ENCODE measurements at regions not wholly inside any gene's neighbourhood (a gene's known extent, or its start where the extent isn't known, plus 50 kb on each side); places are given as distances from the start of the nearest gene placed in this dataset.

DNA sequence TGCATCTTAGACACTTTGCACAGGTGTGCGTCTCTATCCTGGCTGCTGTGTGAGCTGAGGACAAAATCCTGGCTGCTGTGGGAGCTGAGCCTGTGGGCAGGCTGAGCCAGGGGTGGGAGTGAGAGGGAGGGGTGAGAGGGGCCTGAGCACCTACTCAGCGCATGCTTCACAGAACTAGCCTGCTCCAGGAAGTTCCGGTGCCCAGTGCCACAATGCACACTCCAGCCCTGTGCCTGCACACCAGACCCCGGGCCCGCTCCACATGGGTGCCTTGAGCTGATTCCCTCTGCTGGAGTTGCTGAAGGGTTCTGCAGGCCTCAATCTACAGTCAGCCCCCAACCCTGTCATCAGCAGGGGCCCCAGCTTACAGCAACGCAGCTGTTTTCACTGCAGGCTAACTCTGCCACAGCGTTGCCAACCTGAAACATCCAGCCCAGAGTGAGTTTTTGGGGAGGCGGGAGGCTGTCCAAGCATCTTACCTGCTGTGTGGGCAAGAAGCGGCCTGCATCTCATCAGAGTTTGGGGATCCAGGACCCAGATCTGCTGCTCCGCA is 1377.9 kb downstream of the TBC1D22A start:
- Histone ChIP-seq H3K9me2 (replicated peaks; ENCODE audit: insufficient read depth, low read length) (no peaks in the 10 kb centered on the region), H3K4me2 (ENCODE audit: low read depth, low read length) (no peak overlapping the region), H3K9me3 (replicated peaks; ENCODE audit: insufficient read depth, low read length) (no peaks in the 10 kb centered on the region), H3K27ac (ENCODE audit: low read length) (no peak overlapping the region), H2AFZ (ENCODE audit: low read length) (no peak overlapping the region), H3F3A (ENCODE audit: insufficient read depth, low read length) (no peaks in the 10 kb centered on the region), H3K4me3 (ENCODE audit: low read length) (no peak overlapping the region), H3K9ac (ENCODE audit: low read length) (no peak overlapping the region), H3K36me3 (replicated peaks; ENCODE audit: insufficient read depth, low read length) (no peaks in the 10 kb centered on the region), H4K20me1 (ENCODE audit: insufficient read depth, low read length) (no peaks in the 10 kb centered on the region), H3K79me2 (ENCODE audit: low read length) (no peaks in the 10 kb centered on the region), H3K4me1 (ENCODE audit: low read length) (no peaks in the 10 kb centered on the region), H3K27me3 (replicated peaks; ENCODE audit: insufficient read depth, low read length) (no peaks in the 10 kb centered on the region)
- TF ChIP-seq CTCF (IDR thresholded peaks at IDR 0.05; ENCODE audit: low read length): no peak
- TF ChIP-seq EZH2phosphoT487 (IDR thresholded peaks at IDR 0.05; ENCODE audit: low read length): no peak
- TF ChIP-seq EZH2 (optimal IDR thresholded peaks at IDR 0.05; ENCODE audit: low read depth, low read length): no peak
- no peak for DNase-seq

GRCh38 chr22:48139776-48140175 is 1377.3 kb downstream of the TBC1D22A start:
- H3K79me2 ChIP-seq (ENCODE audit: low read length): no peaks in the 10 kb centered on the region
- H3K4me1 ChIP-seq (ENCODE audit: low read length): no peaks in the 10 kb centered on the region
- H3K4me3 ChIP-seq (ENCODE audit: low read length): no peak overlapping the region
- H3K9me3 ChIP-seq (replicated peaks; ENCODE audit: insufficient read depth, low read length): no peaks in the 10 kb centered on the region
- TF ChIP-seq EZH2phosphoT487 (IDR thresholded peaks at IDR 0.05; ENCODE audit: low read length) (no peak), CTCF (IDR thresholded peaks at IDR 0.05; ENCODE audit: low read length) (no peak), EZH2 (optimal IDR thresholded peaks at IDR 0.05; ENCODE audit: low read depth, low read length) (no peak)
- H3K36me3 ChIP-seq (replicated peaks; ENCODE audit: insufficient read depth, low read length): no peaks in the 10 kb centered on the region
- H3K9ac ChIP-seq (ENCODE audit: low read length): no peak overlapping the region
- no peak for DNase-seq
- H3K4me2 ChIP-seq (ENCODE audit: low read depth, low read length): no peak overlapping the region
- H2AFZ ChIP-seq (ENCODE audit: low read length): no peak overlapping the region
- H3K27ac ChIP-seq (ENCODE audit: low read length): no peak overlapping the region
- H3K27me3 ChIP-seq (replicated peaks; ENCODE audit: insufficient read depth, low read length): no peaks in the 10 kb centered on the region
- no peaks in the 10 kb centered on the region for H4K20me1 ChIP-seq (ENCODE audit: insufficient read depth, low read length)
- H3F3A ChIP-seq (ENCODE audit: insufficient read depth, low read length): no peaks in the 10 kb centered on the region
- no peaks in the 10 kb centered on the region for H3K9me2 ChIP-seq (replicated peaks; ENCODE audit: insufficient read depth, low read length)

GRCh38 chr22:48138855-48139254 is 1376.4 kb downstream of the TBC1D22A start:
- Histone ChIP-seq H3K9ac (ENCODE audit: low read length) (no peak overlapping the region), H3K4me1 (ENCODE audit: low read length) (no peaks in the 10 kb centered on the region), H2AFZ (ENCODE audit: low read length) (no peak overlapping the region), H3K27ac (ENCODE audit: low read length) (no peak overlapping the region), H4K20me1 (ENCODE audit: insufficient read depth, low read length) (no peaks in the 10 kb centered on the region), H3K36me3 (replicated peaks; ENCODE audit: insufficient read depth, low read length) (no peaks in the 10 kb centered on the region), H3K9me3 (replicated peaks; ENCODE audit: insufficient read depth, low read length) (no peaks in the 10 kb centered on the region), H3K27me3 (replicated peaks; ENCODE audit: insufficient read depth, low read length) (no peaks in the 10 kb centered on the region), H3F3A (ENCODE audit: insufficient read depth, low read length) (no peaks in the 10 kb centered on the region), H3K9me2 (replicated peaks; ENCODE audit: insufficient read depth, low read length) (no peaks in the 10 kb centered on the region), H3K4me2 (ENCODE audit: low read depth, low read length) (no peak overlapping the region), H3K79me2 (ENCODE audit: low read length) (no peaks in the 10 kb centered on the region), H3K4me3 (ENCODE audit: low read length) (no peak overlapping the region)
- no peak for DNase-seq
- no peak for TF ChIP-seq EZH2 (optimal IDR thresholded peaks at IDR 0.05; ENCODE audit: low read depth, low read length)
- TF ChIP-seq EZH2phosphoT487 (IDR thresholded peaks at IDR 0.05; ENCODE audit: low read length): no peak
- no peak for TF ChIP-seq CTCF (IDR thresholded peaks at IDR 0.05; ENCODE audit: low read length)

Data from MM.1S (cell line).